NCI-H69 (cell line): ENCODE measurements at regions not wholly inside any gene's neighbourhood (a gene's known extent, or its start where the extent isn't known, plus 50 kb on each side); places are given as distances from the start of the nearest gene placed in this dataset.
"Not testable (repeated sequence)": the region's sequence is repeated elsewhere in the genome, so short reads cannot be mapped to it uniquely, and the experiment has no call there.

Experiments used
- DNase-seq: peaks from one replicate; lab custom pipeline; 2025; lab: John Stamatoyannopoulos, UW

GRCh38 chr3:24687671-24688070, 193.0 kb upstream of the THRB start:
- DNase-seq = no peak

GRCh38 chr3:24688446-24689148, 193.9 kb upstream of the THRB start:
- DNase-seq = no peak

- DNase-seq = no peak
Observed at GRCh38 chr3:24689353-24689752, 194.7 kb upstream of the THRB start.

- no peak for DNase-seq
Observed at GRCh38 chr3:24690777-24691176, 196.1 kb upstream of the THRB start.

- DNase-seq = not testable (repeated sequence)
Observed at GRCh38 chr3:24699078-24699477, 204.4 kb upstream of the THRB start.

GRCh38 chr3:24704496-24704895, 209.8 kb upstream of the THRB start:
- peak; percentile 58 for DNase-seq

- DNase-seq = no peak
Observed at GRCh38 chr3:24707936-24708335, 213.3 kb upstream of the THRB start.

GRCh38 chr3:24709956-24710355, 215.3 kb upstream of the THRB start:
- no peak for DNase-seq

GRCh38 chr3:24713516-24713915, 218.9 kb upstream of the THRB start:
- DNase-seq = peak; percentile 85

GRCh38 chr3:24714436-24714835, 219.8 kb upstream of the THRB start:
- peak; percentile 25 for DNase-seq

- no peak for DNase-seq
Observed at GRCh38 chr3:24715171-24715792, 220.6 kb upstream of the THRB start.

GRCh38 chr3:24722087-24722486, 227.4 kb upstream of the THRB start:
- no peak for DNase-seq

GRCh38 chr3:24725514-24726255, 231.0 kb upstream of the THRB start:
- no peak for DNase-seq

- DNase-seq = peak; percentile 6
Observed at GRCh38 chr3:24726423-24726822, 231.8 kb upstream of the THRB start.

GRCh38 chr3:24730173-24730572, 235.5 kb upstream of the THRB start:
- no peak for DNase-seq

GRCh38 chr3:24734019-24734418, 239.4 kb upstream of the THRB start:
- no peak for DNase-seq

GRCh38 chr3:24736701-24737100, 242.1 kb upstream of the THRB start:
- DNase-seq = no peak

GRCh38 chr3:24740326-24740725, 245.7 kb upstream of the THRB start:
- DNase-seq = peak; percentile 56

- no peak for DNase-seq
Observed at GRCh38 chr3:24741506-24741905, 246.9 kb upstream of the THRB start.

- DNase-seq = peak; percentile 51
Observed at GRCh38 chr3:24748520-24748919, 253.9 kb upstream of the THRB start.

- no peak for DNase-seq
Observed at GRCh38 chr3:24751020-24751419, 256.4 kb upstream of the THRB start.

- no peak for DNase-seq
Observed at GRCh38 chr3:24756101-24756888, 261.6 kb upstream of the THRB start.
